Epithelial cell of proximal tubule (primary cell): ENCODE measurements at regions not wholly inside any gene's neighbourhood (a gene's known extent, or its start where the extent isn't known, plus 50 kb on each side); places are given as distances from the start of the nearest gene placed in this dataset.

Source experiments
- DNase-seq: peaks from one replicate; pipeline ENCODE4 v3.0.0-alpha.2; 2011; ENCODE audit warnings: low read depth
- H3K4me3 ChIP-seq: 2 replicates; pipeline ENCODE4 v1.5.1; 2011; ENCODE audit warnings: low read depth, mild to moderate bottlenecking, low read length
- CTCF ChIP-seq: conservative IDR thresholded peaks from 2 replicates; pipeline ENCODE4 v1.5.1; 2012; ENCODE audit warnings: low read depth, mild to moderate bottlenecking, low read length

GRCh38 chr22:48522271-48522670 lies 1305.4 kb downstream of the BRD1 start:
- no peak overlapping the region for H3K4me3 ChIP-seq
- no peak for TF ChIP-seq CTCF
- DNase-seq = no peak

GRCh38 chr22:48520884-48521588 lies 1306.6 kb downstream of the BRD1 start:
- H3K4me3 ChIP-seq = no peak overlapping the region
- DNase-seq = no peak
- TF ChIP-seq CTCF = no peak

GRCh38 chr22:48520207-48520606 lies 1307.5 kb downstream of the BRD1 start:
- DNase-seq = no peak
- no peak for TF ChIP-seq CTCF
- H3K4me3 ChIP-seq = no peak overlapping the region

- no peak for TF ChIP-seq CTCF
- no peak overlapping the region for H3K4me3 ChIP-seq
- no peak for DNase-seq
These were observed 1310.3 kb downstream of the BRD1 start for GRCh38 chr22:48517039-48518030.

GRCh38 chr22:48516571-48516970 lies 1311.1 kb downstream of the BRD1 start:
- no peak for TF ChIP-seq CTCF
- H3K4me3 ChIP-seq = no peak overlapping the region
- no peak for DNase-seq

GRCh38 chr22:48515571-48516200 lies 1312.0 kb downstream of the BRD1 start:
- TF ChIP-seq CTCF = no peak
- no peak for DNase-seq
- no peak overlapping the region for H3K4me3 ChIP-seq
